LHCN-M2 (cell line): ENCODE measurements at regions not wholly inside any gene's neighbourhood (a gene's known extent, or its start where the extent isn't known, plus 50 kb on each side); places are given as distances from the start of the nearest gene placed in this dataset.
"Not testable (repeated sequence)": the region's sequence is repeated elsewhere in the genome, so short reads cannot be mapped to it uniquely, and the experiment has no call there.

Experiments used
- DNase-seq: peaks from one replicate; pipeline ENCODE4 v3.0.0-alpha.2; 2012; ENCODE audit warnings: low read depth

DNA sequence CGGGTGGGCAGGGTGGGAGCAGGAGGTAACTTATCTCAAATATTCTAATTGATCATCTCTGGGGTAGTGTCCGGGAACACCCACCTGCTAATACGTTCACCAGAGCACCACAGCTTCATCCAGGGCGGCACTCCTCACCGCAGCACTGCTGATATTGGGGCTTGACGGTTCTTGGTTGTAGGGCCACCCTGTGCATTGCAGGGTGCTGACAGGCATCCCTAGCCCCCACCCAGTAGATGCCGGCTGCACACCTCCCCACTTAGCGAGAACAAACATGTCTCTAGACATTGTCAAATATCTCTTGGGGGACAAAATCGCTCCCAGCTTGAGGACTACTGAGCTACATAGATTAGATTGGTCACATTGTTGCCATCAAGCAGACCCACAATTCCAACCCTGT lies 73.9 kb upstream of the WASF3 start:
- DNase-seq, result no peak

DNA sequence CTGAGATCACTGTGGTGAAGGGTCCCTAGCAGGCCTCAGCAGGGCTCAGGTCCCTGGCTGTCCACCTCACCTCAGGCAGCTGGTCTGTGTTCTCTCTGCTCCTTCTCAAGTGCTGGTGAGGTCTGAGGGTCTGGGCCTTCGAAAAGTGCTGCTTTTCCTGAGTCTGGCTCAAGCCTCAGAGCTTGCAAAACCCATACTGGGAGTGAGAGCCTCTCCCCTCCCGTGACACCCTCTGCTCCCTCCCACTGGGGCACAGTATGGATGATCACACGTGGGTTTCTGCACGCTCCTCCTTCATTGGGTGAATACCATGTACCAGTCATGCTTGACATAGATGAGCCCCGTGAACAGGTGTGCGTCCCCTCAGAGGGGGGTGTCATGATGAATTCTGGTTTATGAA lies 73.3 kb upstream of the WASF3 start:
- DNase-seq, result no peak

DNA sequence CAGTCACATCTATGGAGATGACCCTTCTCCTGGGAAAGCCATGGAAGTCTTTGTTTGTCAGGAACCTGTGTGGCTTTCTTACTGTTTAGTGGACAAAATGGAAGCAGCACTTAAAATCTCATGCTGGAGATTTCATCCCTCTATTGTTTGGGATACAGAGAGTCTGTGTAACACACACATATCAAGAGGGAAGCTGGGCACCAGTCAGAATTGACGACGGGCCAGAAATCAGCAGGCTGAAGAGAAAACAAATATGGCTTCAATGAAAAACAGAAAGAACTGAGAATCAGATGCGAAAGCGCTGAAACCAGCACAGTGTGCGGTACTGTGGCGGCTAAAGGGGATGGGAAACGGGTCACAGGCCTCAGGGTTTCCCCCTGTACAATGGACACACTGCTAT lies 72.2 kb upstream of the WASF3 start:
- DNase-seq, result no peak

DNA sequence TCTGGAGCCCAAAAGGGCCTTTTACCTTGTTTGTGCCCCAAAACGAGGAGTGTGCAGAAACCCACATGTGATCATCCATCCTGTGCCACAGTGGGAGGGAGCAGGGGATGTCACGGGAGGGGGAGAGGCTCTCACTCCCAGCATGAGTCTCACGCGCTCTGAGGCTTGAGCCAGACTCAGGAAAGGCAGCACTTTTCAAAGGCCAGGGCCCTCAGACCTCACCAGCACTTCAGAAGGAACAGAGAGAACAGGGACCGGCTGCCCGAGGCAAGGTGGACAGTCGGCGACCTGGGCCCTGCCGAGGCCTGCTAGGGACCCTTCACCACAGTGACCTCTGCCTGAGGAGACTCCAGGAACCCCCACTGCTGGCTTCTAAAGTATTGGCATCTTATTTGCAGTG lies 71.7 kb upstream of the WASF3 start:
- no peak for DNase-seq

DNA sequence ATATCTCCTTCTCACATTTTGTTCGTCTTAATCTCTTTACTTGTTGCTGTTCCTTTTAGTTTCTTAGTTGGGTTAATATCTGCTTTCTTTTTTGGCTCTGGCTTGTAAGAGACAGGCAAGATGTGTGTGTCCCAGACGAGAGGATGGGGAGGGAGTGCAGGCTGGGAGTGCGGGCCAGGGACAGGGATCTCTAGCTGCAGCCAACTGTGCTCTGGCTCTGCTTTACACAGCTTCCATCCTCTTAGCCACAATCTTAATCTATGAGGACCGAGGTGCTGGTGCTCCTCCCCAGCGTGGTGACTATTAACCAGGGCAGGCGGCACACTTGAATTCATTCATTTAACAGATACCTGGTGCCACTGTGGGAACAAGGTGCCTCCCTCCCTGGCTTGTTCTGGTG lies 70.9 kb upstream of the WASF3 start:
- DNase-seq, result no peak

- DNase-seq, result no peak
These were observed 69.7 kb upstream of the WASF3 start for GRCh38 chr13:26487781-26488180.

GRCh38 chr13:26488236-26489003 lies 69.1 kb upstream of the WASF3 start:
- no peak for DNase-seq

- DNase-seq, result not testable (repeated sequence)
These were observed 65.2 kb upstream of the WASF3 start for GRCh38 chr13:26492301-26492700.

DNA sequence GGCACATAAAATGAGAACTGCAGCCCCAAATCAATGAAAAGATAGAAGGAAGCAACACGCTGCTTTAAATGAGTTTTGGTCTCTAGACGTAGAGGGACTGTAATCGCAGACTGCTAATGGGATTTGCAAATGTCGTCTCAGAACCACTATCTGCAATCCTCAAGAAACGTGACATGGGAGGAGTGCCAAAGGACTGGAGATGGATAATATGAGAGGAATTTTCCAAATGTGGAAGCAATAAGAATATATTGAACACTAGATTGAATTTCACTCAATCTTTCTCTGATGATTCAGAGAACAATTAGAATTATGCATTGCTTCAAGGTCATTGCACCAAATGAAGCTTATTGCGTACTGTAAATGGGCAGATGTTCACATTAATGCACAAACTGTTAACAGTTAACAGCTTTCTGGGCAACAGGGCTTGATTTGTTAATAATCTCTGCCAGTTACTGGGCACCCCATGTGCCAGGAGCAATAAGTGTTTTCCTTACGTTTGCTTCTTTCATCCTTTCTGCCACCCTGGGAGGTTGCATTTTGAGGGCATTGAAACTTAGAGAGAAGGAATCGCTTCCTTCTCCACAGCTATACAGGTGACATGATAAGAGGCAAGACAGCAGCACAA lies 62.8 kb upstream of the WASF3 start:
- no peak for DNase-seq

DNA sequence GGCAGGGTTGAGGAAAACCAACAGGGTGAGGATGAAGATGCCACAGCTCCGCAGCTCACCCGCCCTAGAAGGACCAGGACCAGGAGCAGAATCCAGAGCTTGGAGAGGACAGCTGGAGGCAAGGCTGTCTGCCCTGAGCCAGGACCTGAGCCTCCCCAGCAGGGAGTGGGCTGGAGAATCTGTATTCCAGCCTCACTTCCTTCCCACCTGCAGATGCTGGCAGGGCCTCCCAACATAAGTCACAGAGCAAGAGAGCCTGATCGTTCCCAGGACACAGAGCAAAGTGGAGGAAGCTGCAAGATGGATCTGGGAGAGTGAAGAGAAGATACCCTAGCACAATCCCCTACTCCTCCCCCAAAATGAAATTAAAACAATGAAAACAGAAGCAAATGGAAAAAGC lies 61.7 kb upstream of the WASF3 start:
- DNase-seq, result no peak

DNA sequence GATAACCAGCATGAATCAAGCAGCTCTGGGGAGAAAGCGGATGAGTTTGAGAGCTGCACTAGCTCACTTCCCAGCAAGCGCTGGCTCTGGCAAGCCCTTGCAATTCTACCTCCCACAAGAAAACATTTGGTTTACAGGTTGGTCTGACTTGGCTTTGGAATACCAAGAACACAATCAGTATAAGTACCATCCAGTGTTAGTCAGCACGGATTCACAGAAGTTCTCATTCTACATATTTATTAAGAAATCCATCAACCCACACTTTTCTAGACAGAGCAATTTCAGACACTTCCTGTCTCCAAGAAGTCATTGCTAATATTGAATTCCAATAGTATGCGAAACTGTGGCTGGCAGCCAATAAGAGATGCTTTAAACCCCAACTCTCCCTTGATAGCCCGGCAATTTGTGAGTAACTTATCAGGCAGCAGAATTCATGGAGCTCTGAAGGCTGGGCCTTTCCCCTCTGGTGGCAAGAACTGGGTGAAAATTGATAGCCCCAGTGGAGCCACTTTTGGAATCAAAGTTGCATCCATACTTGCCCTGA lies 59.4 kb upstream of the WASF3 start:
- DNase-seq, result peak; percentile 48

GRCh38 chr13:26498656-26499601 lies 58.6 kb upstream of the WASF3 start:
- DNase-seq, result no peak

DNA sequence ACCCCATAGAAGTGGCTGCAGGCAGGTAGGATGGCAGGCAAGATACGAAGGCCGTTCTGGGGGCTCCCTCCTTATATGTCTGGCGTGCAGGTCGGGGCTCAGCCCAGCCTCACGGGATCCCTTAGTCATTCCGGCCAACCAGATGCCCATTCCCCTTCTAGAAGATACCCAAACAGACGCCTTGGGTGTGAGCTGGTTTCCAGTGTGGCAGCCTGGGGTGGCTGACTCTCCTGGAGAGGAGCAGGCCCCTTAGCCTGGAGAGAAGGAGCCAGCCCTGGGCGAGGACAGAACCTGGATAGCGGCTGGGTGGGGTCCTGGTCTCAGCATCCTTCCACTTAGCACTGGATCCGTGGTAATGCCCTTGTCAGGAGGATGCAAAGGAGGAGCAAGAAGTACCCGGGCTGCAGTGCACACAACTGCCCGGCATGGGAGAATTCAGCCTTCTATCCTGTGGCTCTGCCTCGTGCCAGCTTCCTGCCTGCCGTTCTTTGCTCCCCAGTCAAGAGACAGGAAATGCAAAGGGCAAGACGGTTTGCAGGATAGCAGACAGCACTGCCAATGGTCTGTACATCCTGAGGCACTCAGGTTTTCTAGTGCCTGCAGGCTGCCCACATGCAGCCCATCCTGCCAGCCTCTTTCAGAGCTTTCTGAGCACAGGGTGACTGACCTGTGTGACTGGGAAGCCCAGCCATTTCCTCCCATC lies 56.7 kb upstream of the WASF3 start:
- DNase-seq, result no peak

GRCh38 chr13:26501641-26502040 lies 55.8 kb upstream of the WASF3 start:
- no peak for DNase-seq

- peak; percentile 86 for DNase-seq
These were observed 54.7 kb upstream of the WASF3 start for GRCh38 chr13:26502826-26503225.

- no peak for DNase-seq
These were observed 53.5 kb upstream of the WASF3 start for GRCh38 chr13:26503826-26504594.
